Neural cell (in vitro differentiated cells): ENCODE measurements at regions not wholly inside any gene's neighbourhood (a gene's known extent, or its start where the extent isn't known, plus 50 kb on each side); places are given as distances from the start of the nearest gene placed in this dataset.

Source experiments
- CTCF ChIP-seq: fragments of 450-650 bp; IDR thresholded peaks from 2 replicates; pipeline ENCODE4 v1.5.1; 2014; ENCODE audit warnings: antibody characterized with exemption, mild to moderate bottlenecking, moderate library complexity; ENCODE audit not compliant: poor library complexity, severe bottlenecking
- EP300 ChIP-seq: fragments of 450-650 bp; conservative IDR thresholded peaks from 2 replicates; pipeline ENCODE4 v1.6.1; 2014; ENCODE audit warnings: antibody characterized with exemption, mild to moderate bottlenecking, moderate library complexity; ENCODE audit not compliant: poor library complexity, severe bottlenecking
- EZH2 ChIP-seq: fragments of 200-600, 300-800 bp; shearing (Covaris generic), sonication (generic); IDR thresholded peaks from 2 replicates; pipeline ENCODE4 v1.6.1; 2014; ENCODE audit warnings: antibody characterized with exemption, low read length, borderline replicate concordance, mild to moderate bottlenecking; ENCODE audit not compliant: insufficient read depth, poor library complexity, severe bottlenecking
- MXI1 ChIP-seq: fragments of 450-650 bp; conservative IDR thresholded peaks from 2 replicates; pipeline ENCODE4 v1.6.1; 2014; ENCODE audit warnings: antibody characterized with exemption, mild to moderate bottlenecking; ENCODE audit not compliant: poor library complexity, severe bottlenecking
- POLR2AphosphoS5 ChIP-seq: IDR thresholded peaks from 2 replicates; pipeline ENCODE4 v1.6.1; 2012
- SMC3 ChIP-seq: fragments of 450-650 bp; conservative IDR thresholded peaks from 2 replicates; pipeline ENCODE4 v1.6.1; 2014; ENCODE audit warnings: antibody characterized with exemption, mild to moderate bottlenecking, moderate library complexity; ENCODE audit not compliant: poor library complexity

GRCh38 chr1:56092684-56093570 is 486.4 kb downstream of the PLPP3 start:
- no peak for TF ChIP-seq MXI1
- TF ChIP-seq EP300, result no peak
- no peak for TF ChIP-seq CTCF
- TF ChIP-seq EZH2, result no peak
- TF ChIP-seq SMC3, result no peak
- no peak for TF ChIP-seq POLR2AphosphoS5
